DMS153 (cell line): ENCODE measurements at regions not wholly inside any gene's neighbourhood (a gene's known extent, or its start where the extent isn't known, plus 50 kb on each side); places are given as distances from the start of the nearest gene placed in this dataset.
"Not testable (repeated sequence)": the region's sequence is repeated elsewhere in the genome, so short reads cannot be mapped to it uniquely, and the experiment has no call there.

Experiments
- DNase-seq: peaks from one replicate; lab custom pipeline; 2025; lab: John Stamatoyannopoulos, UW

DNA sequence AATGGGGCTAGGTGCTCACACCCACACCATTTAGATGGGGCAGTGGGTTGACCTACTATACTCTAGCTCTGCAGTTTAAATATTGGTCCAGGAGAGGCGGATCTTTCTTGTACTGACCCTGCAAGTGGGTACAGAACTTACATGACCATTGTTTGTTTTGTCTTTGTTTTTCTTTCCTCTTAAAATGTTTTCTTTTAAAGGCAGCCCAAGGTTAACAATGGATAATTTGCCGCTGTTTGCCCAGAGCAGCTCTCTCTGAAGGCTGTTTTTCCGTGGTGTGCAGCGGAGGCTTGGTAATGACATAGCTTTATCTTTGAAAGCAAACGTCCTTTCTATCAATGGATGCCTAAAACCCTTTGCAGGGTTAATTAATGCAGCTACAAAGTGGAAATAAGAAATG lies 133.3 kb upstream of the MEX3C start:
- no peak for DNase-seq

DNA sequence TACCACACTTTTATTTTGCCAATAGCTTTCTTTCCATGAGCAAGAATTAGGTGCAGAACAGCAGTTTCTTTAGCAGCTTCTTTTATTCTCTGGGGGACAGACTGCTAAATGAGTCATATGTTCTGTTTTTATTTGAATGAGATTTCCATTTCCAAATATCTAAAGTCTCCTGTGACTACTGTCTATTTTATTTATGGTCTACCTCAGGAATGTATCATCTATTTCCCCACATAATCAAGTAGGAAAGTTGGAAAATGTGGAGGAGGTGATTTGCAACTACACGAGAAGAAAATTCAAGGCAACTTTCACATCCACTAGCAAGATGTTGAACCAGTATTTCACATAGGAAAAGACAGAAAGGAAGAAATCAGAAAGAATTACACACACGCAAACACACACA lies 139.9 kb upstream of the MEX3C start:
- no peak for DNase-seq

DNA sequence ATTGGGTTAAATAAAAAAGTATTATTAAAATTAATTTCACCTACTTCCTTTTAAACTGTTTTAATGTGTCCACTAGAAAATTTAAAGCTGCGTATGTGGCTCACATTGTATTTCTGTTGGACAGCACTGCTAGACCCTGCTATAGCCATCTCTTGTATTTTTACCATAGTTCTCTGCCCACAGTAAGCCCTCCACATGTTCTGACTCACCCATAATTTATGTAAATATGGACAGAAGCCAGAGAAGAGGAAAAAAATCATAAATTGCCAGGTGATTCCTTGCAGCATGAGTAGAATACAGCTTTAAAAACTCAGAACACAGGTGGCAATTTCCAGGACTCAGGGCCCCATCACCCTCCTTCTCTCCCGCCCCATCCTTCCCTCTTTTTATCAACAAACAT lies 142.4 kb upstream of the MEX3C start:
- no peak for DNase-seq

DNA sequence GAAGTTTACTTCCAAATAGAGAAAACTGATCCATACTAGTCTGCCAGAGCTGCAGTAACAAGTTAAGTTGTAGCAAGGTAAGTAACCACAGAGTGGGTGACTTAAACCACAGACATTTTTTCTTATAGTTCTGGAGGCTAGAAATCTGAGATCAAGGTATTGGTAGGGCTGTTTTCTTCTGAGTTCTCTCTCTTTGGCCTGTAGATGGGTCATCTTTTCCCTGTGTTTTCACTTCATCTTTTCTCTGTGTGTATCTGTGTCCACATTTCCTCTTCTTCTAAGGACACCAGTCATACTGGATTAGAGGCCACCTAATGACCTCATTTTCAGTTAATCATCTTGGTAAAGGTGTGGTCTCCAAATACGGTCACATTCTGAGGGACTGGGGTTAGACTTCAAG lies 142.9 kb upstream of the MEX3C start:
- DNase-seq, result no peak

DNA sequence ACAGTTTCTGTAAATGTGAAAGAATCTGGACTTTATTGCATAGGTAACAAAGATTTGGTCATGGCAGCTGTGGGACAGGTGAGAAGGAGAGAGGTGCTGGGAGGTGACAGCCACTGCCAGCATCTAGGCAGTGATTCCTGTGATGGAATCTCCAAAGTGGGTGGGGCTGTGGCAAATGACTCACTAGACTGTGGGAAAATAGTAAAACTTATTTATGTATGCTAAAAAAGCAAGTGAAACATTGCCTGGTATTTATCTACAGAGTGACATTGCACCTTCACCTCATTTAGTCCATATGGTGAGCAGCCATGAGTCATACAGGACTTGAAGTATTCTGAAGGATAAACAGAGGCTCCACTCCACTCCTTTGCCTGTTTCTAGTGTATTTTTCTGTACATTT lies 145.3 kb upstream of the MEX3C start:
- no peak for DNase-seq

DNA sequence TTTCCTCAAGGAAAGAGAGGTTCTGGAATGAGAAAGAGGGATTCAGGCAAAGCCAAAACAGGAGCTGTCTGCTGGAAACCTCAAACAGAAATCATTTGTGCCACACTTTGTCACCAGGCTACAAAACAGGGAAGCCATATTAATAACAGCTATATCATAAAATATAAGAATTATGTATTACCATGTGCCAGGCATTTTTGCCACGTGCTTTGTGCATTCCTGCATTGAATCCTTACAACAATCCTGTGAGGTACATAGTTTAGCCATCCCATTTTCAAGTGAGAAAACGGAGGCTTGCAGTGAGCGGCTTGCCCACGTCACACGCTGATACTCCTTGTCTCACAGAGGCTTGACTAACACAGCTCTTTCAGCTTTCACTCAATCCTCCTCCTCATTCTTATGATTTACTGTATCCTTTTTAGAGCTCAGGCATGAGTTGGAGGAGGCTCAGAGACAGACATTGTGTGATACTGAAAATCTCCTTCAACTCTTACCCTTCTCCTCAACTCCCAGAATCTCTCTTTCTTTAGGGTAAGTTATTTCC lies 148.4 kb upstream of the MEX3C start:
- DNase-seq, result no peak

DNA sequence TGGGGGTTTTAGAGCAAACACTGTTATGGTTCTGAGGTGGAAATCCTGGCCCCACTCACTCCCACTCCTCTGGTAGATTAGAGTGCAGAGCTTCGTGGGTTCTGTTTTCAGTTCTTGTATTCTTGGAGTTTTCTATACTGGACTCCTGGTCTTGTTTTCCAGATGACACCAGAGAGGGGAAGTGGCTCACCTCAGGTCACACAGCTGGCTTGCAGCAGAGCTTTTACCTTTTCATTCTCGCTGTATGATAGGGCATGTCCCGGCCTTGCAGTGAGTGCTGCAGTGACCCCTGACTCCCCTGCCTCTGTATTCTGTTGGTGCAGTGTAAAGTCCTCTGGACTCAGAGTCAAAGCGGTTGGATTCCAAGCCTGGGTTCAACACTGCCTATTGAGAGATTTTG lies 148.9 kb upstream of the MEX3C start:
- no peak for DNase-seq

DNA sequence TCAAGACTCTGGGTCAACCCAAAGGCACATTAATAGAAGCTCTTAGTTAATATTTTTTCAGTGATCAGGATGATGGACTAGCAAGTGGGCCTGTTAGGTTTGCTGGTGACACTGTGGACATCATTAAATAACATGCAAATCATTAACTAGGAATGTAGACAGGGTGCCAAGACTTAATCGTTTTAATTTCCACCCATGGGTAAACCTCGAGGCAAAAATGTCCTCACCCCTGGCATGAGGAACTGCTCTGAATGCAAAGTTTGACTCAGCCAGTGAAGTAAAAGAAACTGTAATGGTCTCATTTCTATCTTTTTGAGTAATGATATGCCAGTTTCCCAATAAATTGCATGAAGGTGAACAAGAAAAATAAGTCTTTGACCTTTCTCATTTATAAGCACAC lies 152.6 kb upstream of the MEX3C start:
- DNase-seq, result no peak

DNA sequence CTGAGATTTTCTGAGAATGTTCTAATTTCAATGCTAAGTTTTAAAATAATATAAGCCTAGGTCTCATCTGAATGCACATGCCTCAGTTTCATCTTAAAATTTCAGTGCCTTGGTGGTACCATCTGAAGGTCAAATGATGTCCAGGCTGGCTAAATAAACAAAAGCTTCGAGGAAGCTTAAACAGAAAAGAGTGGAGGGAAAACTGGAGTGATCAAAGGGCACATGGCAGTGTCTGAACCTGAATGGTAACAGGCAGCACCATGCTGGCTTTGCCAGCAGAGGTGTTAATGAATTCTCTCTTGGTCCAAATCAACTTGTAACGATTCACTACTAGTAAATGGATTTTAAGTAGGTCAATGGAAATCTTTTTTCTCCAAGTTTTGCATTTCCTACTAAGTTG lies 158.4 kb upstream of the MEX3C start:
- no peak for DNase-seq

DNA sequence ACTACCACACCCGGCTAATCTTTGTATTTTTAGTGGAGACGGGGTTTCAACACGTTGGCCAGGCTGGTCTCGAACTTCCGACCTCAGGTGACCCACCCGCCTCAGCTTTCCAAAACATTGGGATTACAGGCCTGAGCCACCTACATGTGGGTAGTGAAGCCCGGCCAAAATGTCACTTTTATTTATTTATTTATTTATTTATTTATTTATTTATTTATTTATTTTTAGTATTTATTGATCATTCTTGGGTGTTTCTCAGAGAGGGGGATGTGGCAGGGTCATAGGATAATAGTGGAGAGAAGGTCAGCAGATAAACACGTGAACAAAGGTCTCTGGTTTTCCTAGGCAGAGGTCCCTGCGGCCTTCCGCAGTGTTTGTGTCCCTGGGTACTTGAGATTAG lies 162.8 kb upstream of the MEX3C start:
- not testable (repeated sequence) for DNase-seq

DNA sequence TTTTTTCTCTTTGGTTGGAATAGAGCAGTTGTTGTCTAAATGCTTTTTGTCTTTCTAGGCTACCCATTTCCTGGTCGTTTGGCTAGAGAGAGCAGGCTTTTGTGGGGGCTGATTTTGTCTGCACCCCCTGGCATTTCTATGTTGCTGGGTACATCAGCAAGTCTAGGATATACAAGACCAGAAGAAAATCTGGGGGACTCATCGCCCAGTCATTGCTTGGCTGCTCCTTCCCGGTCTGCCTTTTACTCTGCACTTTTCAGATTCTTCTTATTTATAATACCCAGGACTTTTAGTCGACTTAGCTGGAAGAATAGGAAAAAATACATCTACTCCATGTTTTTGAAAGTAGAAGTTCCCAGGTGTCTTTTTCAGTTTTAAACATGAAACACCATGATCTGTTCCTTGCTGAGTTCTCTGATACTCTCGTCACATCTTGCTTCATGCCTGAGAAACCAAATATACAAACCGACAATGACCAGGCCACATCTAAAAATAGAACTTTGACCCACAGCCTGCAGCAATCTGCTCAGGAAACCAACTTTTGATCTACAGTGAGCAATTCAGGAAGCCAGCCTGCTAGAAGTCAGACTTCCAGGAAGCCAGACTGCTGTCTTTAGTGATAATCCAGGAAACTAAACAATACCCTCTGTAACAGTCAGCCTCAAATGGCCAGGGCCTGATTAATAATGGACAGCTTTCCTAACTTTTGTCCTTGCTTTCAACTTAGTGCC lies 163.8 kb upstream of the MEX3C start:
- DNase-seq, result no peak

DNA sequence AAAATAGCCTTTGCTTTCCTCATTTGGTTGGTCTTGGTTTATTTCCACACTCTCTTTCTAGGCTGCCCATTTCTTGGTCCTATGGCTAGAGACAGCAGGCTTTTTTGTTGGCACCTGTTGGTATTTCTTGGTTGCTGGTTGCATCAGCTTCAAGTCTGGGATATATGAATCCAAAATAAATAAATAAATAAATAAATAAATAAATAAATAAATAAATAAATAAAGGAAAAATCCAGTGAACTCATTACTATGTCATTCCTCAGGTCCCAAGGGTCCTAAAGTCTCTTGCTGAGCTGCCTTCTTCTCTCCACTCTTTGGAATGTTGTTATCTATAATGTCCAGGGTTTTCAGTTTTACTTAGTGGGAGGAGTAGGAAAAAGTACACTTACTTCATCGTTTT lies 165.9 kb upstream of the MEX3C start:
- DNase-seq, result no peak

DNA sequence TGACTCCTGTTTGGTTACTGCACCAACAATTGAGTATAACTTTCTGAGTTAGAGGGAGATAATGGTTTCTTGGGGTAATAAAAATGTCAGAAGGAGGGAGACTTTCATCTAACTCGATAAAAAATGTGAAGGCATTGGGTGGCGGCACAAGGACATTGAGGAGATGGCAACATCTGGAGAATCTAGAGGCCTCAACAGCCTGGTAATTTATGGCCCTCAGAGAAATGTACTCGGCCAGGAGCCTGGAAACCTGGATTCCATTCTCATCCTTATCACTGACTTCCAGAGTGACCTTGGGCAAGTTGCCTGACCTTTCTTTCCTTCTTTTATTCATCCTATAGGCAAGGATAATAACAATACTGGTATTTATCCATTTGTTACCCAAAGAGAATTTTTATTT lies 173.5 kb upstream of the MEX3C start:
- no peak for DNase-seq

DNA sequence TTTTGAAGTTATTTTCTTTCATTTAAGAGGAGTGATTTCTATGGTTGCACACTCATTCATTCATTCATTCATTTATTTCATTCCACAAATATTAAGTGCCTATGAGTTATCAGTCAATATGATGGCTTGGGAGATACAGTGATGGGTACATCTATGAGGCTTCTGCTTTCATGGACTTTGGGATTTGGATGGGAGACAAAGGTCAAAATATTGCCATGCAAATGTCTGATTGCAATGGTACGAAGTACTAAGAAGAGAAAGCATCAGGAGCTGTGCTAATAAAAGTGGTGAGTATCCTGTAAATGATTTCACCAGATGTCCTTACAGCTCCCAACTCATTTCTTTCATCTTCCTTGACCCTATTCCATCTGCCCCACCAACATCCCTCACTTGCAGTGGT lies 174.4 kb upstream of the MEX3C start:
- no peak for DNase-seq

DNA sequence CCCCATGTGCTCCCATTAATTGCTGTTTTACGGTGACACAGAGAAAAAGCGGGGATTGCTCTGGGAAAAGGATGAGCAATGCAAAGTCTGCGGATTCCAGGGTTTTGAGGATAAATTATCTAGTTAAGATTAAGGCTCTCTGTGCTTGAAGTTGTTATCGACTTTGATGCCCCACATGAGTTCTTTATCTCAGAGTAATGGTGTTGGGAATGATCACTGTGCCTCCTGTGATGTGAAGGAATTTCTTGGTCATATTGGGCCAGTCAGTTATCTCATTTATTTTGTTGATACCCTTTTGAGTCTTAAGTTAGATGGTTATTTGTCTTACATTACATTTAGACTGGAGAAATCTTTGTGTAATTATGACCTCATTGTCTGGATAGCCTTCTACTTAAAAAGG lies 184.6 kb upstream of the MEX3C start:
- DNase-seq, result no peak

DNA sequence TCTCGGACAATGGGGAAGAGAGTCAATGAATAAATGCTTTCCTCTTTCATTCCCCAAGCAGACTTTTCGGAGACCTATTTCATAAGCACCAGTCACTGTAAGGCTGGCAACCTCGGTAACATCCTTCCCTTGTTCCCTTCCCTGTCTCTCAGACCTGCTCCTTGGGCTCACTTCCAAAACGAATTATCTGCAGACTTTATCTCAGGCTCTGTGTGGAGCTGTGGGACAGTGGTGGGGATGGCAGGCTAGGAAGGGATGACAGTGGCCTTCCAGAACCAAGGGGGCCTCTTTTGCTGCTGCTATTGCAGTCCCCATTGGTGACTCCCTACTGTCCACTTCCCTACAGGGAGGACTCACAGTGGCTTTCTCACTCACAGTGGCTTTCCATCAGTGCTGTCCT lies 185.6 kb upstream of the MEX3C start:
- no peak for DNase-seq

DNA sequence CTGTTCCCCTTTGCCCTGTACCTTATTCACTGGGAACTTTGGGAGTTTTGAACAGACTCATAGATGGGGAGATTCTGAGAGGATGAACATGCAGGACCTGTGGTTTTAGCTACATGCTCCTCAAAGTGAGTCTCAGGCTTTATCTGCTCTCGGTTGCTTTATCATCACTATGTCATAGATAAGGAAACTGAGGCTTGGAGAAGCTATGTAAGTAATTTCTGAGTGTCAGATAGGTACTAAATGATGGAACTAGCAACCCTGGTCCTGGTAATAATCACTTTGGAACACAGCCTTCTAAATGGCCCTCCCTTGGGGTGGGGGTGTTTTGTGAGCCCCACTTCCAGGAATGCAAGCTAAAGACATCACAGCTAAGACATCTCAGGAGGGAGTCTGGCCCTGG lies 186.2 kb upstream of the MEX3C start:
- DNase-seq, result no peak

DNA sequence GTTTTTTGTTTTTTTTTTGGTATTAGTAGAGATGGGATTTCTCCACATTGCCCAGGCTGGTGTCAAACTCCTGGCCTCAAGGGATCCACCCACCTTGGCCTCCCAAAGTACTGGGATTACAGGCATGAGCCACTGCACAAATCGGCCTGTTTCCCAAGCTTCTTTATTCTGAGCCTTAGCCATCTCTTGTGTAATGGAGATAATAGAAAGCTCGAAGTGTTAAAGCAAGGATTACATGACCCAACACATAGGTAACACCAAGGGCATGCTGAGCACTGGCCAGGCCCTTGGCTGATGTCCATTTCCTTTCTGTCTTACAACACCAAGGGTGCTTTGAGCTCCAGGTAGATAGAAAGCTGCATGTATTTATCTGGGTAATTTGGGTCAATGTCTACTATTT lies 187.8 kb upstream of the MEX3C start:
- no peak for DNase-seq

DNA sequence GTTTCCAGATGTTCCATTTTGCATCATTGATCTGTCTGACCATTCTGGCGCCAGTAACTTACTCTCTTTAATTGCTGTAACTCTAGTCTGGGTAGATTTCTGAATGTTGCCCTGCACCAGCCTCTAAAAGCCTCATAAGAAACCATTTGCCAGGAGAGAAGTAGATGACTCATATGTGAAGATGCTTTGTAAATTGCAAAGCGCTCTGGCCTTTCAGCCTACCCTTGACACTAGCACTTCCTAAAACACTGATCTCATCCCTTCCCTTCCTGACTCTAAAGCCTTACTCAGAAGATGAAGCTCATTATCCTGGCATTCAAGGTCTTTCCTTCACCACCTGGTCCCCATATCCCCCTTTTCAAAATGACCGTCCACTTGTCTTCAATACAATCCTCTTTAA lies 193.2 kb upstream of the MEX3C start:
- no peak for DNase-seq

DNA sequence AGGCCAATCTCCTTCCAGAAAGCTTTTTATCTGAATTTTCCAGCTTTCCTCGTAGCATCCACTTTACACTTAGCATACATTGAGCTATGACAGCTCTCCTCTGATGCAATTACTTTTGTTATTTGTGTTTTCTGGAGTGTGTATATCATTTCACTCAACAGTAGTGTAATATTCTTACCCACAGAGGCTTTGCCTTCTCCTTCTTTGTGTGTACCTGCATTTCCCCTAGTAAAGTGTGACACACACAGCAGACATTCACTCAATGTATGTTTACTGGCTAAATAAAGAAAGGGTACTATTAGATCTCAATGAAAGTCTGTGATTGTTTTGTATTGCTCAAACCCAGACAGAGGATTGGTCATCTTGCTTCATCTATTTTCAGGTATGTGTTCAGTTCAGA lies 193.7 kb upstream of the MEX3C start:
- DNase-seq, result no peak

DNA sequence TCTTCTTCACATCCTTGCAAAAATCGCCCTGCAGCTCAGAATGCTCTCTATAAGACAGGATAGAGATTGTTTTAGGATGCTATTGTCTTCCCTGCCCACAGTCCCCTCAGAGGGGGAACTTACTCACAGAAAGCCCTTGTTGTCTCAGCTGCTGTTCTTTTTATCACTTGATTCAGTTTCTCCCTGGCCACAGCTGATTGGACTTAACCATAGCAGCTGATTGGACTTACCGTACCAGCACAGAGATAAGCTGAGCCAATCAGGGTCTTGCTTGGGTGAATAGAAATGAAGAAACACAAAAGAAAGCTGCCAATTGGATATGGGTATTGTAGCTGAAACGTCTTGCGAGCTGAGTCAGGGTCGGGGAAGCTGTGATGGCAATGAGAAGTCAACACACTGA lies 194.2 kb upstream of the MEX3C start:
- no peak for DNase-seq

DNA sequence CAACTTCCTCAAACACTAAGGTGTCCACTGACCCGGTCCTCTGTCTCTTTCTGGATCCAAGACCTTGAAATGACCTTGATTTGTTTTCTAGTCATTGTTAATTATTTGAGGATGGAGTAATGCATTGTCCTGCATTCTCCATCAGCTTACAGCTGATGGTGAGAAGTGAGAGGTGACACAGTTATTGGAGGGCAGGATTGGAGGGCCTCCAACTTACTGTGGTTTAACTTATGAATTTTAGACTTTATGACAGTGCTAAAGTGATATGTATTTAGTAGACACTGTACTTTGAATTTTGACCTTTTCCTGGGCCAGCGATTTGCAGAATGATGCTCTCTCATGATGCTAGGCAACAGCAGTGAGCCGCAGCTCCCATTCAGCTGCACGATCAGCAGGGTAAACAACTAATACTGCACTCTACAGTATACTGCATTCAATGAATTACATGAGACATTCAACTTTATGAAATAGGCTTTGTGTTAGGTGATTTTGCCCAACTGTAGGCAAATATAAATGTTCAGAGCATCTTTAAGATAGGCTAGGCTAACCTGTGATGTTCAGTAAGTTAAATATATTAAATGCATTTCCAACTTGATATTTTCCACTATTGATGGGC lies 200.0 kb upstream of the MEX3C start:
- DNase-seq, result no peak

DNA sequence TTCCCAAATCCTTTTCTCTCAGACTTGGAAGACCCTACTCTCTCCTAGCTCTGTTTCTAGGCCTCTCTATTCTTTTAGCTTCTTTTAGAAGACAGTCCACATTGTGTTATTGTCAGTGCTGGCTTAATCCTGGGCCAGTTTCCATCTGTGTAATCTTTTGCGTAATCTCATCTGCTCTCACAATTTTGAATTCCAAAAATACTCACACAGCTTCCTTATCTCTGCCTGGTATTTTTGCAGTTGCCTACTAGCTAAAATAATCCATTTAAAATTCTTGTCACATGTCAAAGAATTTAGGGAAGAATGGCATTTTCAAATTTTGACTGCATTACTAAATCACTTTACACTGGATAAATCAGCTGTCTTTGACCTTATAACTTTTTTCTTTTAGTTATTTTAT lies 200.6 kb upstream of the MEX3C start:
- no peak for DNase-seq

DNA sequence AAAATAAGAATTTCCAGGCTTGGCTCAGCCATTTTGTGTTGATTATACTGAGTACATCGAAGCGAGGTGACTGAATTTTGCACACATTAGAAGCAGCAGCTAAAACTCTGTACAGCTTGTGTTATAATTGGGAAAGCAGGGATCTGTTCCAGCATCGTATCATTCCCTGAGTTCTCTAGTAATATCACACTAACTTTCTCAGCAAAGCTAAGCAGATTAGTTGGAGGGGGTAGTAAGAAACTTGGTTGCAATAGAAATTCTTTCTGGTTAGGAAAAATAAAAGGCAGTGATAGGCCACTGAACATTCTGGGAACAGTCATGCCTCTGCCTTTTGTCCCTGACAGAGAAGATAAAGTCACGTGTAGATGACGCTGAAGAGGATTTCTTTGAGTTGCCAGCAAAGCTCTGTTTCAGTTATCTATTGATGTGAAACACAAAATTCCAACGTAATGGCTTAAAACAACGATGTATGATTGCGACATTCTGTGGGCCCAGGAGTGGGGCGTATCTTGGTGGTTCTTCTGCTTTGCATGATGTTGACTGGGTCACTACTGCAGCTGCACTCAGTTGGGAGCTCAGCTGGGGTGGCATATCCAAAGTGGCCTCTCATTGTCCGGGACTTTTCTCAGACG lies 202.1 kb upstream of the MEX3C start:
- DNase-seq, result no peak
